Astrocyte (in vitro differentiated cells and primary cell): ENCODE measurements at regions not wholly inside any gene's neighbourhood (a gene's known extent, or its start where the extent isn't known, plus 50 kb on each side); places are given as distances from the start of the nearest gene placed in this dataset.
A peak's percentile ranks its signal among the peaks of the same experiment; 100 is the strongest.

ENCODE experiments used
- DNase-seq: peaks from one replicate; pipeline ENCODE4 v3.0.0-alpha.2; 2010; ENCODE audit warnings: low read depth
- FAIRE-seq: peaks from 2 replicates; lab custom pipeline; 2011; peaks lifted over from hg19 to GRCh38; lab: Jason Lieb, UNC
- H2AFZ ChIP-seq: 2 replicates; pipeline ENCODE4 v1.6.0; 2012; ENCODE audit warnings: low read depth, low read length, inconsistent platforms
- H3K27ac ChIP-seq: 2 replicates; pipeline ENCODE4 v1.5.1; 2011; ENCODE audit warnings: low read depth, low read length, inconsistent platforms
- H3K27me3 ChIP-seq: 2 replicates; pipeline ENCODE4 v1.6.0; 2011; ENCODE audit warnings: low read length, inconsistent platforms; ENCODE audit not compliant: insufficient read depth
- H3K36me3 ChIP-seq: 2 replicates; pipeline ENCODE4 v1.5.1; 2011; ENCODE audit warnings: low read length, inconsistent platforms; ENCODE audit not compliant: insufficient read depth
- H3K4me1 ChIP-seq: 2 replicates; pipeline ENCODE4 v1.5.1; 2011; ENCODE audit warnings: low read length, inconsistent platforms; ENCODE audit not compliant: insufficient read depth
- H3K4me2 ChIP-seq: 2 replicates; pipeline ENCODE4 v1.6.0; 2012; ENCODE audit warnings: low read length, inconsistent platforms
- H3K4me3 ChIP-seq: 2 replicates; pipeline ENCODE4 v1.5.1; 2011; ENCODE audit warnings: low read depth, mild to moderate bottlenecking, low read length, inconsistent platforms; ENCODE audit not compliant: insufficient read depth
- H3K79me2 ChIP-seq: 2 replicates; pipeline ENCODE4 v1.6.0; 2012; ENCODE audit warnings: mild to moderate bottlenecking, low read length, inconsistent platforms; ENCODE audit not compliant: insufficient read depth
- H3K9ac ChIP-seq: 2 replicates; pipeline ENCODE4 v1.6.0; 2012; ENCODE audit warnings: mild to moderate bottlenecking, low read length, inconsistent platforms
- H3K9me3 ChIP-seq: 2 replicates; pipeline ENCODE4 v1.5.1; 2012; ENCODE audit warnings: low read depth, mild to moderate bottlenecking, low read length, inconsistent platforms; ENCODE audit not compliant: insufficient read depth
- H4K20me1 ChIP-seq: 2 replicates; pipeline ENCODE4 v1.6.0; 2012; ENCODE audit warnings: low read length, inconsistent platforms; ENCODE audit not compliant: insufficient read depth
- H3K27ac Mint-ChIP-seq: one replicate; pipeline ENCODE4 v1.8.0; 2021; ENCODE audit warnings: mild to moderate bottlenecking, mixed read lengths; ENCODE audit not compliant: unreplicated experiment
- H3K27me3 Mint-ChIP-seq: one replicate; pipeline ENCODE4 v1.8.0; 2021; ENCODE audit warnings: low read depth, mixed read lengths; ENCODE audit not compliant: unreplicated experiment
- H3K36me3 Mint-ChIP-seq: one replicate; pipeline ENCODE4 v1.8.0; 2021; ENCODE audit warnings: low read depth, mixed read lengths; ENCODE audit not compliant: unreplicated experiment
- H3K4me1 Mint-ChIP-seq: one replicate; pipeline ENCODE4 v1.8.0; 2021; ENCODE audit warnings: low read depth, mixed read lengths; ENCODE audit not compliant: unreplicated experiment
- H3K4me3 Mint-ChIP-seq: one replicate; pipeline ENCODE4 v1.8.0; 2021; ENCODE audit warnings: mild to moderate bottlenecking, moderate library complexity, mixed read lengths; ENCODE audit not compliant: unreplicated experiment
- H3K9me3 Mint-ChIP-seq: one replicate; pipeline ENCODE4 v1.8.0; 2021; ENCODE audit warnings: mild to moderate bottlenecking, mixed read lengths; ENCODE audit not compliant: unreplicated experiment
- CTCF ChIP-seq: IDR thresholded peaks from 2 replicates; pipeline ENCODE4 v1.5.1; 2011; ENCODE audit warnings: low read depth, mild to moderate bottlenecking, inconsistent platforms, low read length, moderate library complexity; ENCODE audit not compliant: insufficient read depth
- EZH2 ChIP-seq: IDR thresholded peaks from 2 replicates; pipeline ENCODE4 v1.6.1; 2012; ENCODE audit warnings: mild to moderate bottlenecking, low read length, inconsistent platforms; ENCODE audit not compliant: insufficient read depth

- H3K4me3 Mint-ChIP-seq: no peak overlapping the region
- H2AFZ ChIP-seq: no peak overlapping the region
- TF ChIP-seq CTCF: no peak
- no peak for TF ChIP-seq EZH2
- no peak overlapping the region for H3K4me3 ChIP-seq
- H3K27ac Mint-ChIP-seq: peak overlapping the region; percentile 86
- no peaks in the 10 kb centered on the region for H3K9me3 ChIP-seq
- H3K27ac ChIP-seq: no peak overlapping the region
- peaks cover 10% of the 10 kb centered on the region for H3K4me1 ChIP-seq
- no peaks in the 10 kb centered on the region for H3K36me3 ChIP-seq
- H3K4me1 Mint-ChIP-seq: peaks cover 5% of the 10 kb centered on the region
- peaks cover 1% of the 10 kb centered on the region for H3K9me3 Mint-ChIP-seq
- H4K20me1 ChIP-seq: peaks cover 9% of the 10 kb centered on the region
- peaks cover 4% of the 10 kb centered on the region for H3K36me3 Mint-ChIP-seq
- H3K9ac ChIP-seq: no peak overlapping the region
- no peaks in the 10 kb centered on the region for H3K27me3 Mint-ChIP-seq
- peak overlapping the region; percentile 90 for H3K4me2 ChIP-seq
- DNase-seq (no peak), FAIRE-seq (no peak)
- H3K79me2 ChIP-seq: peaks cover 13% of the 10 kb centered on the region
- no peaks in the 10 kb centered on the region for H3K27me3 ChIP-seq
Measured at GRCh38 chr6:26202811-26203583, 115.8 kb downstream of the HFE start.

- Mint-ChIP-seq H3K4me1 (peaks cover 5% of the 10 kb centered on the region), H3K9me3 (peaks cover under 1% of the 10 kb centered on the region), H3K27ac (no peak overlapping the region), H3K4me3 (no peak overlapping the region), H3K27me3 (no peaks in the 10 kb centered on the region), H3K36me3 (peaks cover 4% of the 10 kb centered on the region)
- H3K4me3 ChIP-seq: peak overlapping the region; percentile 93
- FAIRE-seq: peak; percentile 49
- TF ChIP-seq EZH2 (no peak), CTCF (peak; percentile 30)
- peak overlapping the region; percentile 61 for H2AFZ ChIP-seq
- DNase-seq: peak; percentile 96
- H3K27ac ChIP-seq: peak overlapping the region; percentile 99
- H3K79me2 ChIP-seq: peaks cover 3% of the 10 kb centered on the region
- H3K4me1 ChIP-seq: peaks cover 9% of the 10 kb centered on the region
- H3K27me3 ChIP-seq: no peaks in the 10 kb centered on the region
- no peaks in the 10 kb centered on the region for H3K9me3 ChIP-seq
- no peaks in the 10 kb centered on the region for H4K20me1 ChIP-seq
- H3K4me2 ChIP-seq: peak overlapping the region; percentile 90
- H3K9ac ChIP-seq: peak overlapping the region; percentile 98
- no peaks in the 10 kb centered on the region for H3K36me3 ChIP-seq
Measured at GRCh38 chr6:26204332-26205160, 117.3 kb downstream of the HFE start.
